Chondrocyte (in vitro differentiated cells): ENCODE measurements at regions not wholly inside any gene's neighbourhood (a gene's known extent, or its start where the extent isn't known, plus 50 kb on each side); places are given as distances from the start of the nearest gene placed in this dataset.
A peak's percentile ranks its signal among the peaks of the same experiment; 100 is the strongest.
"Not testable (repeated sequence)": the region's sequence is repeated elsewhere in the genome, so short reads cannot be mapped to it uniquely, and the experiment has no call there.

Source experiments
- DNase-seq: peaks from one replicate; pipeline ENCODE4 v3.0.0; 2021; ENCODE audit warnings: mixed read lengths, low spot score
- H3K27ac Mint-ChIP-seq: one replicate; pipeline ENCODE4 v1.8.0; 2021; ENCODE audit warnings: mild to moderate bottlenecking, moderate library complexity, mixed read lengths; ENCODE audit not compliant: unreplicated experiment
- H3K27me3 Mint-ChIP-seq: 2 replicates; pipeline ENCODE4 v1.8.0; 2021; ENCODE audit warnings: low read depth, mixed read lengths
- H3K36me3 Mint-ChIP-seq: 2 replicates; pipeline ENCODE4 v1.8.0; 2021; ENCODE audit warnings: low read depth, mixed read lengths
- H3K4me1 Mint-ChIP-seq: 2 replicates; pipeline ENCODE4 v1.8.0; 2021; ENCODE audit warnings: low read depth, mild to moderate bottlenecking, mixed read lengths
- H3K4me3 Mint-ChIP-seq: one replicate; pipeline ENCODE4 v1.8.0; 2021; ENCODE audit warnings: mild to moderate bottlenecking, moderate library complexity, mixed read lengths; ENCODE audit not compliant: unreplicated experiment
- H3K9me3 Mint-ChIP-seq: 2 replicates; pipeline ENCODE4 v1.8.0; 2021; ENCODE audit warnings: low read depth, mixed read lengths
- CTCF ChIP-seq: fragments of 200-600 bp; sonication (generic); IDR thresholded peaks from 2 replicates; pipeline ENCODE4 v1.5.0; 2021; ENCODE audit warnings: antibody characterized with exemption, mild to moderate bottlenecking, moderate library complexity

GRCh38 chr9:85487872-85488271, 253.9 kb downstream of the AGTPBP1 start:
- Mint-ChIP-seq H3K4me1 (no peaks in the 10 kb centered on the region), H3K27ac (no peak overlapping the region), H3K9me3 (no peaks in the 10 kb centered on the region), H3K36me3 (no peaks in the 10 kb centered on the region), H3K27me3 (peaks cover 23% of the 10 kb centered on the region), H3K4me3 (no peak overlapping the region)
- TF ChIP-seq CTCF, result no peak
- DNase-seq, result no peak

- Mint-ChIP-seq H3K27ac (no peak overlapping the region), H3K36me3 (no peaks in the 10 kb centered on the region)
- no peak for TF ChIP-seq CTCF
Measured at GRCh38 chr9:85484235-85484634, 257.5 kb downstream of the AGTPBP1 start.

GRCh38 chr9:85483208-85483607, 258.5 kb downstream of the AGTPBP1 start:
- Mint-ChIP-seq H3K27ac (no peak overlapping the region), H3K27me3 (peaks cover 56% of the 10 kb centered on the region), H3K9me3 (no peaks in the 10 kb centered on the region), H3K4me3 (no peak overlapping the region), H3K4me1 (no peaks in the 10 kb centered on the region), H3K36me3 (no peaks in the 10 kb centered on the region)
- TF ChIP-seq CTCF, result peak; percentile 39
- DNase-seq, result no peak

More at GRCh38 chr9:85484235-85484634, 257.5 kb downstream of the AGTPBP1 start:
- H3K4me1 Mint-ChIP-seq, result no peaks in the 10 kb centered on the region
- peaks cover 48% of the 10 kb centered on the region for H3K27me3 Mint-ChIP-seq
- H3K4me3 Mint-ChIP-seq, result no peak overlapping the region
- DNase-seq, result no peak
- no peaks in the 10 kb centered on the region for H3K9me3 Mint-ChIP-seq

- no peak for DNase-seq
- Mint-ChIP-seq H3K27ac (no peak overlapping the region), H3K36me3 (no peaks in the 10 kb centered on the region), H3K27me3 (peaks cover 53% of the 10 kb centered on the region), H3K9me3 (peaks cover 10% of the 10 kb centered on the region), H3K4me1 (no peaks in the 10 kb centered on the region), H3K4me3 (no peak overlapping the region)
- no peak for TF ChIP-seq CTCF
Measured at GRCh38 chr9:85479305-85479704, 262.4 kb downstream of the AGTPBP1 start.

GRCh38 chr9:85478847-85479246, 262.9 kb downstream of the AGTPBP1 start:
- no peak for TF ChIP-seq CTCF
- Mint-ChIP-seq H3K27me3 (peaks cover 49% of the 10 kb centered on the region), H3K36me3 (no peaks in the 10 kb centered on the region), H3K4me1 (no peaks in the 10 kb centered on the region), H3K27ac (no peak overlapping the region), H3K9me3 (peaks cover 12% of the 10 kb centered on the region), H3K4me3 (no peak overlapping the region)
- DNase-seq, result no peak

GRCh38 chr9:85474896-85475295, 266.9 kb downstream of the AGTPBP1 start:
- H3K4me3 Mint-ChIP-seq, H3K27ac Mint-ChIP-seq, DNase-seq, H3K36me3 Mint-ChIP-seq, H3K4me1 Mint-ChIP-seq: not testable (repeated sequence)
- Mint-ChIP-seq H3K27me3 (peaks cover 24% of the 10 kb centered on the region), H3K9me3 (peaks cover 12% of the 10 kb centered on the region)
